ENCODE measurements at regions not wholly inside any gene's neighbourhood (a gene's known extent, or its start where the extent isn't known, plus 50 kb on each side); places are given as distances from the start of the nearest gene placed in this dataset.
"Not testable (repeated sequence)": the region's sequence is repeated elsewhere in the genome, so short reads cannot be mapped to it uniquely, and the experiment has no call there.

GRCh38 chr3:153634683-153635082 is 472.7 kb downstream of the RAP2B start:
- TF ChIP-seq CTCF (IDR thresholded peaks at IDR 0.05) = no peak
- Histone ChIP-seq H3K4me2 (ENCODE audit: low read length) (no peak overlapping the region), H3K9me3 (ENCODE audit: control insufficient read depth, low read length) (no peaks in the 10 kb centered on the region), H2AFZ (no peak overlapping the region), H3K27ac (no peak overlapping the region), H3K27me3 (ENCODE audit: control insufficient read depth, insufficient read depth, low read length) (no peaks in the 10 kb centered on the region), H3K36me3 (ENCODE audit: control insufficient read depth, insufficient read depth, low read length) (no peaks in the 10 kb centered on the region), H3K9ac (no peak overlapping the region), H3K4me3 (ENCODE audit: low read depth, low read length) (no peak overlapping the region), H3K79me2 (no peaks in the 10 kb centered on the region), H3K4me1 (no peaks in the 10 kb centered on the region)

- Histone ChIP-seq H2AFZ (no peak overlapping the region), H3K4me2 (ENCODE audit: low read length) (no peak overlapping the region), H3K27me3 (ENCODE audit: control insufficient read depth, insufficient read depth, low read length) (no peaks in the 10 kb centered on the region), H3K9ac (no peak overlapping the region), H3K27ac (no peak overlapping the region), H3K4me3 (ENCODE audit: low read depth, low read length) (no peak overlapping the region), H3K36me3 (ENCODE audit: control insufficient read depth, insufficient read depth, low read length) (no peaks in the 10 kb centered on the region), H3K79me2 (no peaks in the 10 kb centered on the region), H3K9me3 (ENCODE audit: control insufficient read depth, low read length) (no peaks in the 10 kb centered on the region), H3K4me1 (no peaks in the 10 kb centered on the region)
- no peak for TF ChIP-seq CTCF (IDR thresholded peaks at IDR 0.05)
Observed at GRCh38 chr3:153639631-153640030, 477.6 kb downstream of the RAP2B start.

- no peak overlapping the region for H3K9ac ChIP-seq
- no peak for TF ChIP-seq CTCF (IDR thresholded peaks at IDR 0.05)
- no peaks in the 10 kb centered on the region for H3K4me1 ChIP-seq
- no peaks in the 10 kb centered on the region for H3K27me3 ChIP-seq (ENCODE audit: control insufficient read depth, insufficient read depth, low read length)
- H3K27ac ChIP-seq = no peak overlapping the region
- no peak overlapping the region for H2AFZ ChIP-seq
- no peaks in the 10 kb centered on the region for H3K9me3 ChIP-seq (ENCODE audit: control insufficient read depth, low read length)
- H3K79me2 ChIP-seq = no peaks in the 10 kb centered on the region
- no peaks in the 10 kb centered on the region for H3K36me3 ChIP-seq (ENCODE audit: control insufficient read depth, insufficient read depth, low read length)
- H3K4me3 ChIP-seq (ENCODE audit: low read depth, low read length) = no peak overlapping the region
- no peak overlapping the region for H3K4me2 ChIP-seq (ENCODE audit: low read length)
Observed at GRCh38 chr3:153640689-153641665, 479.0 kb downstream of the RAP2B start.

- H3K27me3 ChIP-seq (ENCODE audit: control insufficient read depth, insufficient read depth, low read length); H3K4me3 ChIP-seq (ENCODE audit: low read depth, low read length); H3K4me1 ChIP-seq; H3K27ac ChIP-seq; H3K9ac ChIP-seq; H3K4me2 ChIP-seq (ENCODE audit: low read length); H3K79me2 ChIP-seq; H3K36me3 ChIP-seq (ENCODE audit: control insufficient read depth, insufficient read depth, low read length); H3K9me3 ChIP-seq (ENCODE audit: control insufficient read depth, low read length); H2AFZ ChIP-seq: not testable (repeated sequence)
Observed at GRCh38 chr3:153642576-153642975, 478.6 kb upstream of the ARHGEF26 start.

- H3K79me2 ChIP-seq; H3K27ac ChIP-seq; H3K4me2 ChIP-seq (ENCODE audit: low read length); H3K4me3 ChIP-seq (ENCODE audit: low read depth, low read length); H3K36me3 ChIP-seq (ENCODE audit: control insufficient read depth, insufficient read depth, low read length); H3K9ac ChIP-seq; H2AFZ ChIP-seq; H3K4me1 ChIP-seq; H3K9me3 ChIP-seq (ENCODE audit: control insufficient read depth, low read length); H3K27me3 ChIP-seq (ENCODE audit: control insufficient read depth, insufficient read depth, low read length): not testable (repeated sequence)
Observed at GRCh38 chr3:153643471-153643870, 477.7 kb upstream of the ARHGEF26 start.

Data from parathyroid adenoma (tissue), 2 donors.